Spleen (tissue), 7 donors: ENCODE measurements at regions not wholly inside any gene's neighbourhood (a gene's known extent, or its start where the extent isn't known, plus 50 kb on each side); places are given as distances from the start of the nearest gene placed in this dataset.
"Not testable (repeated sequence)": the region's sequence is repeated elsewhere in the genome, so short reads cannot be mapped to it uniquely, and the experiment has no call there.

Experiments used
- CTCF ChIP-seq, 11 experiments: fragments of 200-600 bp in 7 of 11; fragments of 450-650 bp in 4 of 11; sonication (generic) in 4 of 11; IDR thresholded peaks in 8 of 11; conservative IDR thresholded peaks in 3 of 11; 1 replicate in 7 of 11; 2 replicates in 4 of 11; pipeline versions ENCODE4 v1.4.0 to v1.8.0; 2016 to 2021; ENCODE audit warnings: antibody characterized with exemption in 11 of 11, inconsistent platforms in 4 of 11, mild to moderate bottlenecking in 1 of 11
- POLR2A ChIP-seq, 3 donors: fragments of 450-650 bp; IDR thresholded peaks; one replicate each; pipeline ENCODE4 v1.5.1; 2017; ENCODE audit warnings: antibody characterized with exemption in 3 of 3, mild to moderate bottlenecking in 1 of 3
- POLR2AphosphoS5 ChIP-seq, 3 donors: sonication (generic); formaldehyde crosslinking; IDR thresholded peaks; one replicate each; pipeline ENCODE4 v1.5.1; 2017; ENCODE audit warnings: antibody characterized with exemption in 3 of 3
- donor health status: DM: no; HTN: no; CAD: no; lungs with moderate emphysema.
- donor health status: DM: no; HTN: no; CAD: no.
- donor health status: DM: no; HTN: no; CAD: no.

- TF ChIP-seq POLR2A (IDR thresholded peaks at IDR 0.05); CTCF (IDR thresholded peaks at IDR 0.05 in 8 of 11, conservative IDR thresholded peaks at IDR 0.05 in 3 of 11); POLR2AphosphoS5 (IDR thresholded peaks at IDR 0.05): not testable (repeated sequence)
Measured at GRCh38 chr3:125775606-125776294, 180.5 kb upstream of the OSBPL11 start.
